K562 (cell line): ENCODE measurements at regions not wholly inside any gene's neighbourhood (a gene's known extent, or its start where the extent isn't known, plus 50 kb on each side); places are given as distances from the start of the nearest gene placed in this dataset.

Experiments
- ATAC-seq: fragments of 200-7000 bp; cut with Tn5 transposase; 3 replicates; pipeline ENCODE4 v1.9.1; 2020; ENCODE audit warnings: moderate library complexity
- BruUV-seq: library from RNA; stranded (reverse); fragments of 400-500 nt; replicated peaks from 2 replicates; lab custom pipeline; 2021; lab: Mats Ljungman, UMichigan
- CTCF ChIA-PET: fragments of 300-600 bp; formaldehyde crosslinking; extraction: SDS; loops from one replicate; lab custom pipeline; 2021; ENCODE audit warnings: low intra/inter-chr PET ratio; lab: Yijun Ruan, JAX
- POLR2A ChIA-PET: fragments of 300-600, 350-650 bp; sonication (Branson Sonifier 250); formaldehyde crosslinking; extraction: SDS; loops from one replicate; lab custom pipeline; 2021; ENCODE audit warnings: antibody characterized with exemption, inconsistent platforms; lab: Yijun Ruan, JAX
- DNase-seq, 4 experiments: peaks; one replicate each; pipeline versions ENCODE4 v3.0.0 to v3.0.0-alpha.2; 2011 to 2018; ENCODE audit warnings: low spot score in 3 of 4, mixed read lengths in 3 of 4; ENCODE audit errors: extremely low read depth in 1 of 4
- FAIRE-seq: peaks from 2 replicates; lab custom pipeline; 2011; peaks lifted over from hg19 to GRCh38; lab: Jason Lieb, UNC
- H2AFZ ChIP-seq: 2 replicates; pipeline ENCODE4 v1.6.0; 2011; ENCODE audit warnings: low read depth, low read length, control low read depth, inconsistent platforms
- H3K27ac ChIP-seq: fragments of 200-600 bp; 3 replicates; pipeline ENCODE4 v1.8.0; 2011; ENCODE audit warnings: low read depth, mild to moderate bottlenecking, control low read depth, inconsistent platforms, low read length, moderate library complexity, mixed read lengths; ENCODE audit errors: extremely low read depth
- H3K27me3 ChIP-seq, 2 experiments: fragments of 300-600 bp in 1 of 2; 2 replicates in 1 of 2; 3 replicates in 1 of 2; pipeline versions ENCODE4 v1.6.0 to v1.8.0; 2011; ENCODE audit warnings: inconsistent platforms in 2 of 2, low read length in 2 of 2, mild to moderate bottlenecking in 1 of 2, mixed read lengths in 1 of 2, moderate library complexity in 1 of 2; ENCODE audit not compliant: control insufficient read depth in 2 of 2, insufficient read depth in 2 of 2
- H3K36me3 ChIP-seq: fragments of 300-600 bp; 3 replicates; pipeline ENCODE4 v1.8.0; 2011; ENCODE audit warnings: mild to moderate bottlenecking, low read length, inconsistent platforms; ENCODE audit not compliant: control insufficient read depth, insufficient read depth
- H3K4me1 ChIP-seq, 2 experiments: fragments of 200-600 bp in 1 of 2; replicated peaks in 1 of 2; 2 replicates in 1 of 2; 3 replicates in 1 of 2; pipeline versions ENCODE4 v1.5.1 to v1.8.0; 2011; ENCODE audit warnings: inconsistent platforms in 2 of 2, low read length in 2 of 2, mild to moderate bottlenecking in 1 of 2, mixed read lengths in 1 of 2, moderate library complexity in 1 of 2; ENCODE audit not compliant: control insufficient read depth in 2 of 2, insufficient read depth in 2 of 2
- H3K4me2 ChIP-seq: 2 replicates; pipeline ENCODE4 v1.6.1; 2011; ENCODE audit warnings: low read length, control low read depth, inconsistent platforms, mixed read lengths; ENCODE audit not compliant: insufficient read depth
- H3K4me3 ChIP-seq: fragments of 200-600 bp; sonication (generic), shearing (Covaris generic); 2 replicates; pipeline ENCODE4 v1.5.1; 2016; ENCODE audit warnings: control low read depth, inconsistent platforms
- H3K79me2 ChIP-seq: fragments of 200-600 bp; 3 replicates; pipeline ENCODE4 v1.8.0; 2011; ENCODE audit warnings: low read length, inconsistent platforms; ENCODE audit not compliant: control insufficient read depth, insufficient read depth
- H3K9ac ChIP-seq, 2 experiments: 2 replicates each; pipeline versions ENCODE4 v1.6.0 to v1.6.1; 2011; ENCODE audit warnings: low read depth in 2 of 2, low read length in 2 of 2, control low read depth in 1 of 2, inconsistent platforms in 1 of 2, mild to moderate bottlenecking in 1 of 2, mixed read lengths in 1 of 2; ENCODE audit not compliant: insufficient read depth in 1 of 2
- H3K9me1 ChIP-seq: one replicate; pipeline ENCODE4 v1.6.0; 2011; ENCODE audit warnings: inconsistent platforms, mild to moderate bottlenecking, low read length, moderate library complexity; ENCODE audit not compliant: control insufficient read depth, insufficient read depth
- H3K9me3 ChIP-seq: replicated peaks from 2 replicates; pipeline ENCODE4 v1.5.1; 2011; ENCODE audit warnings: low read depth, low read length, inconsistent platforms; ENCODE audit not compliant: control insufficient read depth, insufficient read depth
- H4K20me1 ChIP-seq: replicated peaks from 2 replicates; pipeline ENCODE4 v1.6.1; 2011; ENCODE audit warnings: low read length, inconsistent platforms, mixed read lengths; ENCODE audit not compliant: control insufficient read depth, insufficient read depth
- ELF1 ChIP-seq: fragments of 200-800 bp; sonication (Bioruptor generic); IDR thresholded peaks from 2 replicates; pipeline ENCODE4 v1.6.1; 2016; ENCODE audit warnings: missing genetic modification characterization, missing compliant biosample characterization
- HNRNPL ChIP-seq: fragments of 200-400 bp; formaldehyde crosslinking; IDR thresholded peaks from 2 replicates; pipeline ENCODE4 v1.6.1; 2017; ENCODE audit warnings: low read depth, mild to moderate bottlenecking, low read length
- KLF13 ChIP-seq: fragments of 450-650 bp; IDR thresholded peaks from 2 replicates; pipeline ENCODE4 v1.6.1; 2016; ENCODE audit warnings: missing genetic modification characterization, low read depth, mild to moderate bottlenecking, missing compliant biosample characterization, moderate library complexity, borderline replicate concordance
- MECOM ChIP-seq: fragments of 250-450 bp; sonication (Bioruptor Pico); IDR thresholded peaks from 2 replicates; pipeline ENCODE4 v1.8.0; 2022; ENCODE audit warnings: inconsistent platforms
- REST ChIP-seq, 2 experiments: fragments of 450-650 bp; formaldehyde crosslinking in 1 of 2; IDR thresholded peaks; 2 replicates each; pipeline versions ENCODE4 v1.4.0 to v1.6.1; 2014 to 2020; ENCODE audit warnings: mild to moderate bottlenecking in 2 of 2, borderline replicate concordance in 1 of 2, low read depth in 1 of 2
- SETDB1 ChIP-seq: IDR thresholded peaks from one replicate; pipeline ENCODE4 v1.6.1; 2012; ENCODE audit warnings: low read length, control low read depth, inconsistent platforms
- USF2 ChIP-seq: sonication (generic); formaldehyde crosslinking; IDR thresholded peaks from 2 replicates; pipeline ENCODE4 v1.5.0; 2020; ENCODE audit warnings: missing genetic modification reagents
- ZBTB8A ChIP-seq: fragments of 450-650 bp; IDR thresholded peaks from 2 replicates; pipeline ENCODE4 v1.6.1; 2018; ENCODE audit warnings: mild to moderate bottlenecking, moderate library complexity; ENCODE audit not compliant: partially characterized antibody
- ZNF589 ChIP-seq: fragments of 200-800 bp; sonication (Bioruptor generic); IDR thresholded peaks from 2 replicates; pipeline ENCODE4 v1.6.1; 2016; ENCODE audit warnings: low read depth, missing genetic modification characterization, missing compliant biosample characterization
- ZNF785 ChIP-seq: fragments of 250-450 bp; sonication (Bioruptor Pico); IDR thresholded peaks from 2 replicates; pipeline ENCODE4 v1.4.0; 2020; ENCODE audit warnings: mild to moderate bottlenecking
- WGBS: fragments of 100-300 bp; shearing (Covaris generic); methylation state at CpG from one replicate; pipeline ENCODE4 v1.1.6; 2016; ENCODE audit warnings: low coverage, mixed read lengths; ENCODE audit not compliant: insufficient coverage; ENCODE audit errors: missing lambda C conversion rate; 5-methylcytosine and 5-hydroxymethylcytosine counted together
- in situ Hi-C: fragments of 300-500 bp; cut with MboI; formaldehyde crosslinking; loops from 4 replicates; pipeline ENCODE4 v1.15.0; 2018; ENCODE audit warnings: inconsistent platforms, mixed read lengths
- intact Hi-C: fragments of 100-400 bp; cut with micrococcal nuclease; formaldehyde crosslinking; loops from 2 replicates; pipeline ENCODE4 v1.14.2; 2022
- TF ChIP-seq, protein P1 (sequence below), 2 experiments: fragments of 250-450 bp in 1 of 2; fragments of 450-650 bp in 1 of 2; sonication (Bioruptor Pico) in 1 of 2; IDR thresholded peaks; 2 replicates each; pipeline versions ENCODE4 v1.6.1 to v1.8.0; 2016 to 2021; ENCODE audit warnings: mild to moderate bottlenecking in 2 of 2, moderate library complexity in 2 of 2, missing compliant biosample characterization in 1 of 2, missing genetic modification characterization in 1 of 2

- Histone ChIP-seq H3K79me2 (no peaks in the 10 kb centered on the region), H3K4me3 (no peak overlapping the region), H4K20me1 (no peaks in the 10 kb centered on the region), H2AFZ (no peak overlapping the region), H3K36me3 (no peaks in the 10 kb centered on the region), H3K4me1 (peaks cover 0 to 6% of the 10 kb centered on the region in 2 experiments; a peak in 2 of 5 replicates), H3K9ac (no peak overlapping the region), H3K27me3 (peaks cover 0 to 2% of the 10 kb centered on the region in 2 experiments; a peak in 1 of 5 replicates), H3K9me3 (no peaks in the 10 kb centered on the region), H3K9me1 (no peaks in the 10 kb centered on the region), H3K4me2 (no peak overlapping the region), H3K27ac (no peak overlapping the region)
- 2% methylated on average over 9 of the region's 9 CpGs for WGBS
- FAIRE-seq (no peak), ATAC-seq (no peak), DNase-seq (no peak)
- intact Hi-C loops (no loop called here), in situ Hi-C loops (no loop called here)
- CTCF ChIA-PET = no interaction called here
- POLR2A ChIA-PET = interaction anchor here (1.0 kb wide), 1 partner anchor 48 kb away, joined by 5 read pairs; no protein-coding TSS in a partner anchor
- no TSS peak for BruUV-seq
- TF ChIP-seq SETDB1 (no peak), REST (IDR thresholded peaks at IDR 0.05; ENCODE audit: borderline replicate concordance) (no peak), REST (CRISPR knock-in tag; IDR thresholded peaks at IDR 0.05; ENCODE audit: low read depth) (no peak), HNRNPL (no peak), USF2 (CRISPR knock-in tag) (no peak), KLF13 (tag) (no peak), ZNF589 (CRISPR knock-in tag) (no peak), ELF1 (tag) (no peak), ZBTB8A (no peak), MECOM (CRISPR knock-in tag) (no peak), ZNF785 (CRISPR knock-in tag) (no peak)
- TF ChIP-seq, protein P1, sequence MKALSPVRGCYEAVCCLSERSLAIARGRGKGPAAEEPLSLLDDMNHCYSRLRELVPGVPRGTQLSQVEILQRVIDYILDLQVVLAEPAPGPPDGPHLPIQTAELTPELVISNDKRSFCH (CRISPR knock-in tag; IDR thresholded peaks at IDR 0.05) = no peak
- TF ChIP-seq, protein P1 (tag; IDR thresholded peaks at IDR 0.05) = no peak
These were observed 153.9 kb upstream of the DAP start for GRCh38 chr5:10914741-10915480.
